ENCODE measurements at regions not wholly inside any gene's neighbourhood (a gene's known extent, or its start where the extent isn't known, plus 50 kb on each side); places are given as distances from the start of the nearest gene placed in this dataset.

DNA sequence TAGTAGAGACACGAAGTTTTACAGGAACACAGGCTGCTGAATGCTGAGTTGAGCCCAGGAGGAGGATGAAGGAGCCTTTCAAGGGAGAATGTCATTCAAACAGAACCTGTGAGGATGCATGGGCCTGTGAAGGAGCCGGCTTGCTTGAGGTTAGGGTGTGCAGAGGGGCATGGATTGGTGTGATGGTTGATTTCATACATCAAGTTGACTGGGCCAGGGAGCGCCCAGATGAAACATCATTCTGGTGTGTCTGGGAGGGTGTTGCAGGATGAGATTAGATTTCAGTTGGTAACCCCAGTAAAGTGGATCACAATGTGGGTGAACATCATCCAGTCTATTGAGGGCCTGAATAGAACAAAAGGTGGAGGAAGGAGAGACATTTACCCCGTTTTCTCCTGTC is 243.6 kb downstream of the EDEM1 start:
- Histone ChIP-seq H3K4me1 (ENCODE audit: low read length) (no peaks in the 10 kb centered on the region), H3K27ac (ENCODE audit: low read length) (no peak overlapping the region)
- no peak for DNase-seq

DNA sequence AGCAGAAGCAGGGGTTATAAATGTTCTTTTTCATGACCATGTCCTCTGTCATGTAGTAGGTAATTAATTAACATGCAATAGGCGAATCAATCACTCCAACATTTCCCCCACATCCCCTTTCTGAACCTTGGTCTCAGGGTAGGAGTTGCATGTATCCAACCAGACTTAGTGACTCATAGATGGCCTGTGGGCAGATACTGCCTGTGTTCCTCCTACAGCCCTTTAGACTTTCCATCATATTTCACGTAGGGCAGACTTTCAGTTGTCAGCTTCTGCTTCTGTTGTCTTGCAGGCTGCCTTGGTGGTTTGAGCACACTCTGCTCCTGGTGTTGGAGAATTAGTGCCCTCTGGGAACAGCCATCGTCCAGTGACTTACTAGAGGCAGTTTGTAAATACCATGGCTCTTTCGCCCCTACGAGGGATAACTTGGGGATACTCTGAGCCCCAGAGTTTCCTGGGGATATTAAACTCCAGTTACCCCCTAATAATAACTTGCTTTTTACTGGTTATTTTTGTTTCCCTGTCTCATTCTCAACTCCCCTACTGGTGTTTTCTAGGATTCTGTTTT is 244.4 kb downstream of the EDEM1 start:
- H3K9me2 ChIP-seq (replicated peaks; ENCODE audit: insufficient read depth, low read length): no peaks in the 10 kb centered on the region
- no peaks in the 10 kb centered on the region for H3K36me3 ChIP-seq (replicated peaks; ENCODE audit: insufficient read depth, low read length)
- H3K4me1 ChIP-seq (ENCODE audit: low read length): no peaks in the 10 kb centered on the region
- H3K9ac ChIP-seq (ENCODE audit: low read length): no peak overlapping the region
- H3K4me3 ChIP-seq (ENCODE audit: low read length): no peak overlapping the region
- H3K4me2 ChIP-seq (ENCODE audit: low read depth, low read length): no peak overlapping the region
- H3K27ac ChIP-seq (ENCODE audit: low read length): no peak overlapping the region
- no peaks in the 10 kb centered on the region for H3K9me3 ChIP-seq (replicated peaks; ENCODE audit: insufficient read depth, low read length)
- no peaks in the 10 kb centered on the region for H4K20me1 ChIP-seq (ENCODE audit: insufficient read depth, low read length)
- no peaks in the 10 kb centered on the region for H3K27me3 ChIP-seq (replicated peaks; ENCODE audit: insufficient read depth, low read length)
- TF ChIP-seq, protein P1, sequence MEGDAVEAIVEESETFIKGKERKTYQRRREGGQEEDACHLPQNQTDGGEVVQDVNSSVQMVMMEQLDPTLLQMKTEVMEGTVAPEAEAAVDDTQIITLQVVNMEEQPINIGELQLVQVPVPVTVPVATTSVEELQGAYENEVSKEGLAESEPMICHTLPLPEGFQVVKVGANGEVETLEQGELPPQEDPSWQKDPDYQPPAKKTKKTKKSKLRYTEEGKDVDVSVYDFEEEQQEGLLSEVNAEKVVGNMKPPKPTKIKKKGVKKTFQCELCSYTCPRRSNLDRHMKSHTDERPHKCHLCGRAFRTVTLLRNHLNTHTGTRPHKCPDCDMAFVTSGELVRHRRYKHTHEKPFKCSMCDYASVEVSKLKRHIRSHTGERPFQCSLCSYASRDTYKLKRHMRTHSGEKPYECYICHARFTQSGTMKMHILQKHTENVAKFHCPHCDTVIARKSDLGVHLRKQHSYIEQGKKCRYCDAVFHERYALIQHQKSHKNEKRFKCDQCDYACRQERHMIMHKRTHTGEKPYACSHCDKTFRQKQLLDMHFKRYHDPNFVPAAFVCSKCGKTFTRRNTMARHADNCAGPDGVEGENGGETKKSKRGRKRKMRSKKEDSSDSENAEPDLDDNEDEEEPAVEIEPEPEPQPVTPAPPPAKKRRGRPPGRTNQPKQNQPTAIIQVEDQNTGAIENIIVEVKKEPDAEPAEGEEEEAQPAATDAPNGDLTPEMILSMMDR (IDR thresholded peaks at IDR 0.05; ENCODE audit: low read length): no peak
- H3K79me2 ChIP-seq (ENCODE audit: low read length): no peaks in the 10 kb centered on the region
- DNase-seq: no peak
- no peak overlapping the region for H2AFZ ChIP-seq (ENCODE audit: low read length)
- H3F3A ChIP-seq (ENCODE audit: insufficient read depth, low read length): no peaks in the 10 kb centered on the region

More for the DNA sequence above, 243.6 kb downstream of the EDEM1 start:
- H4K20me1 ChIP-seq (ENCODE audit: insufficient read depth, low read length): no peaks in the 10 kb centered on the region
- no peaks in the 10 kb centered on the region for H3F3A ChIP-seq (ENCODE audit: insufficient read depth, low read length)
- TF ChIP-seq EZH2 (optimal IDR thresholded peaks at IDR 0.05; ENCODE audit: low read depth, low read length): no peak
- TF ChIP-seq, protein P1 (IDR thresholded peaks at IDR 0.05; ENCODE audit: low read length): no peak
- no peak for TF ChIP-seq EZH2phosphoT487 (IDR thresholded peaks at IDR 0.05; ENCODE audit: low read length)
- H3K9me2 ChIP-seq (replicated peaks; ENCODE audit: insufficient read depth, low read length): no peaks in the 10 kb centered on the region
- H3K9me3 ChIP-seq (replicated peaks; ENCODE audit: insufficient read depth, low read length): no peaks in the 10 kb centered on the region
- H3K4me3 ChIP-seq (ENCODE audit: low read length): no peak overlapping the region
- no peak overlapping the region for H3K4me2 ChIP-seq (ENCODE audit: low read depth, low read length)
- H3K9ac ChIP-seq (ENCODE audit: low read length): no peak overlapping the region
- no peaks in the 10 kb centered on the region for H3K27me3 ChIP-seq (replicated peaks; ENCODE audit: insufficient read depth, low read length)
- H2AFZ ChIP-seq (ENCODE audit: low read length): no peak overlapping the region
- H3K36me3 ChIP-seq (replicated peaks; ENCODE audit: insufficient read depth, low read length): no peaks in the 10 kb centered on the region
- no peaks in the 10 kb centered on the region for H3K79me2 ChIP-seq (ENCODE audit: low read length)

DNA sequence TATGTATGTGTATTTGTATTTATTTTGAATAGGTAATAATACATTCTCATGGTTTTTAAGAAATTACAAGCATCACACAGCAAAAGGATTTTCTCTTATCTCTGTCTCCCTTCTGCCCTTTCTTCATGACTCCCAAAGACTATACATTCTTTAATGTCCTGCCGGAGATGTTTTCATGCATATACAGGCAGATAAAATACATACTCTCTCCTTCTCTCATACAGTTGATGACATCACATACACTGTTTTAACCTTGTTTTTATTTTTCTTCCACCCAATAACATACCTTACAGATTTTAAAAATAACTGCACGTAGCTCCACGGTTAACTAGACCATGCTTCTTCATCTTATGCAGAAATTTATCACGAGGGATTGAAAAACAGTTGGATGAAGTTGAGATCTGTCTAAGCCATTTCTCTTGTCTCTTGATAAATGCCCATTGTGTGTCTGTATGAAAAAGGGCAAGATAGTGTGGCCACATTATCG is 249.8 kb downstream of the EDEM1 start:
- no peaks in the 10 kb centered on the region for H3F3A ChIP-seq (ENCODE audit: insufficient read depth, low read length)
- no peak overlapping the region for H3K27ac ChIP-seq (ENCODE audit: low read length)
- H3K9ac ChIP-seq (ENCODE audit: low read length): no peak overlapping the region
- no peak overlapping the region for H3K4me2 ChIP-seq (ENCODE audit: low read depth, low read length)
- H3K9me2 ChIP-seq (replicated peaks; ENCODE audit: insufficient read depth, low read length): no peaks in the 10 kb centered on the region
- no peaks in the 10 kb centered on the region for H4K20me1 ChIP-seq (ENCODE audit: insufficient read depth, low read length)
- H2AFZ ChIP-seq (ENCODE audit: low read length): no peak overlapping the region
- no peaks in the 10 kb centered on the region for H3K79me2 ChIP-seq (ENCODE audit: low read length)
- no peak for DNase-seq
- H3K4me3 ChIP-seq (ENCODE audit: low read length): no peak overlapping the region
- no peaks in the 10 kb centered on the region for H3K9me3 ChIP-seq (replicated peaks; ENCODE audit: insufficient read depth, low read length)
- peaks cover 14% of the 10 kb centered on the region for H3K4me1 ChIP-seq (ENCODE audit: low read length)
- H3K27me3 ChIP-seq (replicated peaks; ENCODE audit: insufficient read depth, low read length): no peaks in the 10 kb centered on the region
- TF ChIP-seq EZH2phosphoT487 (IDR thresholded peaks at IDR 0.05; ENCODE audit: low read length): no peak
- TF ChIP-seq EZH2 (optimal IDR thresholded peaks at IDR 0.05; ENCODE audit: low read depth, low read length): no peak
- H3K36me3 ChIP-seq (replicated peaks; ENCODE audit: insufficient read depth, low read length): no peaks in the 10 kb centered on the region

DNA sequence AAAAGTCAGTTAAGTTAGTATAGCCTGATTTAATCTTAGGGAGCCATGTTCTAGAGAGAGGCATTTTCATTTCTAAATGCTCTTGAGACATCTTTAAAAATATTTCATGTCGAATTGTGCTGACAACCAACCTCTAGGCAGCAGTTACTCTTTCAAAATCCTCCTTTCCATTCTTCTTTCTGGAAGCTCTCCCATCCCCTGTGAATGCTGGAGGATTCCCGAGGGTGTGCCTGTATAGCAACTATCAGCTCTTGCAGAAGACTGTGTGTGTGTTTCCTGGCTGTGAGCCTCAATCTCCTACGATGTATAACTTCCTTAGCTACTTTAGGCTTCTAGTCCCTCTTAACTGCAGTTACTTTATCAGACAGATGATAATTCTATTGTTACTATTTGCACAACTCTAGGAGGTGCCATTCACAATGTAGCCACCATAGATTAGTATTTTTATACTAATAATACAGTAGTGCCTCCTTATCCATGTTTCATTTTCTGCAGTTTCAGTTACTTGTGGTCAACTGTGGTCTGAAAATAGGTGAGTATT is 250.3 kb downstream of the EDEM1 start:
- no peaks in the 10 kb centered on the region for H4K20me1 ChIP-seq (ENCODE audit: insufficient read depth, low read length)
- no peaks in the 10 kb centered on the region for H3K79me2 ChIP-seq (ENCODE audit: low read length)
- H3F3A ChIP-seq (ENCODE audit: insufficient read depth, low read length): no peaks in the 10 kb centered on the region
- no peak overlapping the region for H3K4me3 ChIP-seq (ENCODE audit: low read length)
- DNase-seq: peak; percentile 47
- no peak overlapping the region for H3K9ac ChIP-seq (ENCODE audit: low read length)
- no peak overlapping the region for H3K27ac ChIP-seq (ENCODE audit: low read length)
- no peaks in the 10 kb centered on the region for H3K9me2 ChIP-seq (replicated peaks; ENCODE audit: insufficient read depth, low read length)
- H3K4me1 ChIP-seq (ENCODE audit: low read length): peaks cover 14% of the 10 kb centered on the region
- H3K27me3 ChIP-seq (replicated peaks; ENCODE audit: insufficient read depth, low read length): no peaks in the 10 kb centered on the region
- peak overlapping the region; percentile 38 for H3K4me2 ChIP-seq (ENCODE audit: low read depth, low read length)
- H2AFZ ChIP-seq (ENCODE audit: low read length): no peak overlapping the region
- H3K36me3 ChIP-seq (replicated peaks; ENCODE audit: insufficient read depth, low read length): no peaks in the 10 kb centered on the region
- no peak for TF ChIP-seq EZH2 (optimal IDR thresholded peaks at IDR 0.05; ENCODE audit: low read depth, low read length)
- TF ChIP-seq, protein P1 (IDR thresholded peaks at IDR 0.05; ENCODE audit: low read length): no peak
- no peaks in the 10 kb centered on the region for H3K9me3 ChIP-seq (replicated peaks; ENCODE audit: insufficient read depth, low read length)
